ENCODE measurements at regions not wholly inside any gene's neighbourhood (a gene's known extent, or its start where the extent isn't known, plus 50 kb on each side); places are given as distances from the start of the nearest gene placed in this dataset.

- DNase-seq, result no peak
Measured at GRCh38 chr2:204049635-204050034, 113.1 kb downstream of the ICOS start.

GRCh38 chr2:204050681-204051080 is 114.1 kb downstream of the ICOS start:
- no peak for DNase-seq

- no peak for DNase-seq
Measured at GRCh38 chr2:204051476-204051875, 114.9 kb downstream of the ICOS start.

GRCh38 chr2:204051984-204052556 is 115.5 kb downstream of the ICOS start:
- DNase-seq, result no peak

GRCh38 chr2:204059016-204059415 is 122.5 kb downstream of the ICOS start:
- no peak for DNase-seq

- DNase-seq, result no peak
Measured at GRCh38 chr2:204060841-204061240, 124.3 kb downstream of the ICOS start.

GRCh38 chr2:204061241-204061640 is 124.7 kb downstream of the ICOS start:
- DNase-seq, result no peak

- DNase-seq, result no peak
Measured at GRCh38 chr2:204064119-204064518, 127.6 kb downstream of the ICOS start.

- no peak for DNase-seq
Measured at GRCh38 chr2:204065566-204065965, 129.0 kb downstream of the ICOS start.

- no peak for DNase-seq
Measured at GRCh38 chr2:204066051-204066450, 129.5 kb downstream of the ICOS start.

GRCh38 chr2:204069804-204070203 is 133.2 kb downstream of the ICOS start:
- DNase-seq, result no peak

GRCh38 chr2:204072443-204073324 is 136.1 kb downstream of the ICOS start:
- no peak for DNase-seq

- DNase-seq, result no peak
Measured at GRCh38 chr2:204074456-204074855, 137.9 kb downstream of the ICOS start.

- DNase-seq, result no peak
Measured at GRCh38 chr2:204078003-204078698, 141.6 kb downstream of the ICOS start.

GRCh38 chr2:204081487-204082425 is 145.2 kb downstream of the ICOS start:
- DNase-seq, result no peak

- DNase-seq, result no peak
Measured at GRCh38 chr2:204086167-204086566, 149.6 kb downstream of the ICOS start.

GRCh38 chr2:204089105-204089504 is 152.5 kb downstream of the ICOS start:
- no peak for DNase-seq

GRCh38 chr2:204089574-204089973 is 153.0 kb downstream of the ICOS start:
- DNase-seq, result no peak

- DNase-seq, result no peak
Measured at GRCh38 chr2:204090021-204090420, 153.5 kb downstream of the ICOS start.

GRCh38 chr2:204104811-204105210 is 168.2 kb downstream of the ICOS start:
- no peak for DNase-seq

- DNase-seq, result no peak
Measured at GRCh38 chr2:204108330-204108751, 171.8 kb downstream of the ICOS start.

- no peak for DNase-seq
Measured at GRCh38 chr2:204108781-204109295, 172.3 kb downstream of the ICOS start.

All from occipital lobe (tissue), 1 donor.